ENCODE measurements at regions not wholly inside any gene's neighbourhood (a gene's known extent, or its start where the extent isn't known, plus 50 kb on each side); places are given as distances from the start of the nearest gene placed in this dataset.
"Not testable (repeated sequence)": the region's sequence is repeated elsewhere in the genome, so short reads cannot be mapped to it uniquely, and the experiment has no call there.

DNA sequence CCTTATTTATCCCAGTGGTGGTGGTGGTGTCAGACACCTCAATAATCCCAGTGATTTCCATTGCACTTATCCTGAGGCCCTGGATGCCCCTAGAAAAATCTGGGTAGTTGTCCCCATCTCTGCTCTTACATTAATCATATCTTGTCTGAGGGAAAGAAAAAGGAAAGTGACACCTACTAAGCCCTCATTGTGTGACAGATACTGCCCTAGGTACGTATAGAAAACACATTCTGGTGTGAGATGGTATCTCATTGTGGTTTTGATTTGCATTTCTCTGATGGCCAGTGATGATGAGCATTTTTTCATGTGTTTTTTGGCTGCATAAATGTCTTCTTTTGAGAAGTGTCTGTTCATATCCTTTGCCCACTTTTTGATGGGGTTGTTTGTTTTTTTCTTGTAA, 162.6 kb upstream of the JADE1 start:
- DNase-seq: not testable (repeated sequence)

DNA sequence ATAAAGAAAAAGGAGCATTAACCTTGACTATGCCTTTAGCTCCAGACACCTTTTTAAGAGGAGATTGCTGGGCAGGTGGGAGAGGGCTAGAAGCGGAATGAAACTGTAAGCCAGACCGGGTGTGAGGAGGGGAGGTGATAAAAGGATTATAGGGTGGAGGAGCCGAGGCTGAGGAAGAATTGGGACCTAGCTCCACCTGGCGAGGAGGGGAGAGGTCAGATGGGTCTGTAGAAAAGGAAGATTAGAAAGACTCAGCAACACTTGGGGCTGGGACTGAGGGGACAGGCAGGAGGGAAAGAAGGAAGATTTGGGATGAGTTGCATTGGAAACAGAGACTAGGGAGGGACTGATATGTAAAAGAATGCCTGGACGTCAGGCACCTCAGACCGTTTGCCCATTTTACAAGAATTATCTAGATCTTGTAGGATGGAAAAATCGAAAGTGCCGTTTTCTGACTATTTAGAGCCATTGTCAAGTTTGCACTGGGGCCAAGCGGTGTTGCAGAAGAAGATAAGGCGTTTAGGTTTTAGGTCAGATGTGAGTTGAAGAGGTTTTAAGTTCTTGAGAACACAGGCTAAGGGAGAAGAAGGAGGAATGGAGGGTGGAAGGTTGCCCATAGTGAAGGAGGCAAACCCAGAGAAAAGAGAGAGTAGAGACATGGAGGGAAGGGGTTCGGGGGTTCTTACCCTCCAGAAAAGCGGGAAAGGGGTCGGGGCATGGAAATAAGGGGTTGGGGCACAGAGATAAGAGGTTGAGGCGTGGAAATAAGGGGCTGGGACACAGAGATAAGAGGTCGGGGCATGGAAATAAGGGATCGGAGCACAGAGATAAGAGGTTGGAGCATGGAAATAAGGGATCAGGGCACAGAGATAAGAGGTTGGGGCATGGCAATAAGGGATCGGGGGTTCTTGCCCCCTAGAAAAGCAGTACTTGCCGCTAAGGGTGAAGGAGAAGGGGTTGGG, 164.5 kb upstream of the JADE1 start:
- not testable (repeated sequence) for DNase-seq

DNA sequence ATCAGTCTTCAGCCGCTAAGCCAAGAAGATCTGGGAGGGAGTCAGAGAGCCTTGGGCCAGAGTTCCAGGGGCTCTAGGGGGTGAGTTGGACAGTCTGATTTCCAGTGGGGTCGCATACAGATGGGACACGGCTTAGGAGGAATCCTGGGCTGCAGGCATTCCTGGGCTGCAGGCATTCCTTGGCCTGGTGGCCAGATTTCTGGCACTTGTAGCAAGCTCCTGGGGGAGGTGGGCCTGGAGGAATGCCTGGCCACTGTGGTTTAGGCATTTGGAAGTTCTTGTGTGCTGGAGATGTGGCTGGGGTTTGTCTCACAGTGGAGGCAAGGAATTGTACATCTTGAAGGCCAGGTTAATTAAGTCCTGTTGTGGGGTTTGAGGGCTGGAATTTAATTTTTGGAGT, 165.4 kb upstream of the JADE1 start:
- not testable (repeated sequence) for DNase-seq

- not testable (repeated sequence) for DNase-seq
Observed at GRCh38 chr4:128641566-128641965, 167.9 kb upstream of the JADE1 start.

GRCh38 chr4:128639541-128640270, 169.8 kb upstream of the JADE1 start:
- DNase-seq: no peak

DNA sequence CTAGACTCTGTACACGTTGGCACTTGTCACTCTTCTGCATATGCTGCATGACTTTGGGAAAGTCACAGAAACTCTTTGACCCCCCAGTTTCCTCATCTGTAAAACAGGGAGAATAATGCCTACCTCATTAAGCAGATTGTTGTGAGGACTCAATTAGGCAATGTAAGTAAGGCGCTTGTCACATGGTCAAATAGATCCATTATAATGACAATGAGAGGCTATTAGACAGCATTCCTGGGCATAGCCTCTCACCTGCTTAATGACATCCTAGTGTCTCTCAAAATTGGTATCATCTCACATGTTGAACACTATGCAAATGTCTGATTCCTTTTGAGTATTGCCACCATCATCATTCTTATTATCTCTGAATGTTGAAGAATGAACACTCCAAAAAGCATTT, 172.6 kb upstream of the JADE1 start:
- no peak for DNase-seq

GRCh38 chr4:128635955-128636560, 173.4 kb upstream of the JADE1 start:
- no peak for DNase-seq

- DNase-seq: no peak
Observed at GRCh38 chr4:128635141-128635954, 174.2 kb upstream of the JADE1 start.

DNA sequence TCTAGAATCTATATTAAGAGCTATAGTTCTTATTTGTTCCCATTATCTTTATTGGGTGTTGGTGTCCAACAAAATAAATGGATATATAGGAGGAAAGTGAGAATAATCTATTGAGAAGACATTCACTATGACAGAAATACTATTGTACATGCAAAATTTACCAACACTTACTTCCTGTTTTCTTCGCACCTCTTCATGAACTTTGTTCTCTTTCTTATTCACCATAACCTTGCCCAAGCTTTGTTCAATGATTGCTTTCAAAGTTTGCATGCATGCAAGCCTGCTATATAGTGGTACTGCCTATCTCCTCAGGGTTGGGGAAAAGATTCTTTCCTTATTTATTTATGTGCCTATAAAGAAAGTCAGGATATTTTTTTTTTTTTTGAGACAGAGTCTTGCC, 176.4 kb upstream of the JADE1 start:
- DNase-seq: no peak

DNA sequence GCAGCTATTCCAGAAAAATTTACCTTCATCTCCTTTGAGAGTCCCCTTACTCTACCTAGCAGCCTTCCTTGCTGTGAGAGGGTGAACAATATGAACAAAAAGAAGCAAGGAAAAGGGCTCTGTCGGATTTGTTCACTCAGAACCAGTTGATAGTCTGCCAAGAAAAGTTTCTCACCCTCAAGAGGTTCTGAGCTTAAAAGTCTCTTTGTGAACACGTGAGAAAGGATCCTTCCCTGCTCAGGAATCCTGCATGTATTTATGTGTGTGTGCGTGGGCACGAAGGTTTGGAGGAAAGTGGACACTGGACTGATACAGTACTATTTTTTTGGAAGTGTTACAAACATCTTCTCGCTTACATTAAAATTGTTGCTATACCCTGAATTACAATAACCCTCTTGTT, 178.6 kb upstream of the JADE1 start:
- DNase-seq: no peak

DNA sequence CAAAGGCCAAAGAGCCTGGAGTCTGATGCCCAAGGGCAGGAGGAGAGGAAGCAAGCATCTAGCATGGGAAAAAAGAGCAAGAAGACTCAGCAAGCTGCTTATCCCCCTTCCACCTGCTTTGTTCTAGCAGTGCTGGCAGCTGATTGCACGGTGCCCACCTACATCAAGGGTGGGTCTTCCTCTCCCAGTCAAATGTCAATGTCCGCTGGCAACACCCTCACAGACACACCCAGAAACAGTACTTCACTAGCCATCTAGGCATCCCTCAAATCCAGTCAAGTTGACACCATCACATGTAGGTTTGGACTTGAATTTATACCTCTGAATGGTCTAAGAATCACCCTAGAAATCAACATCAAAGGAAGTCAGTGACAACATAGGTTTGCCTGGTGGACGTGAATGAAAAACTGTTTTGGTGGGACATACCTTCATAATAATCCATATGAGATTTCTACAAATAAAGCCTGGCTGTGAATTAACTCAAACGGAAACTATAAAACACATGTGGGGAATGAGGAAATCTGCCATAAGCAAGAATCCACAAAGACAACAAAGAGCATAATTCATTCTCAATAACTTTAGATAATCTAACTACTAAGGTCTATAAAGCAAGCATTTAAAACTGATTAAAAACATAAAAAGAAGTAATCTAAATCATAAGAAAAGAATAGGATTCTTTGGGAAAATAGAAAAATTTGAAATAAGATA, 185.8 kb upstream of the JADE1 start:
- DNase-seq: no peak

GRCh38 chr4:128620279-128620965, 189.1 kb upstream of the JADE1 start:
- DNase-seq: not testable (repeated sequence)

DNA sequence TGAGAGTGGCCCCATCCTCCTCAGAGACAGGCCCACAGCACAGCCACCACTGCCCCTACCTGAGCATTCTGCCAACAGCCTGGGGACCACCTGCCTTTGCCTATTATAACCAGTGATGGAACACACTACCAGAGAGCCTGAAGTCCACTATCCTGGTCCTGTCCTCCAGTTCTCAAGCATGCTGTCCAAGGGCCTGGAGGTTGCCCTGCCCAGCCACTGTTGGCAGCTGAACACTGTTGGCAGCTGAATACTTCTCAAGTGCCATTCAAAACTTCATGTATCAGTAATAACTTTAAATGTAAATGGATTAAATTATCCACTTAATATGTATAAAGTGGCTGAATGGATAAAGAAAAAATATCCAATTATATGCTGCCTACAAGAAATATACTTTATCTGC, 194.3 kb upstream of the JADE1 start:
- no peak for DNase-seq

DNA sequence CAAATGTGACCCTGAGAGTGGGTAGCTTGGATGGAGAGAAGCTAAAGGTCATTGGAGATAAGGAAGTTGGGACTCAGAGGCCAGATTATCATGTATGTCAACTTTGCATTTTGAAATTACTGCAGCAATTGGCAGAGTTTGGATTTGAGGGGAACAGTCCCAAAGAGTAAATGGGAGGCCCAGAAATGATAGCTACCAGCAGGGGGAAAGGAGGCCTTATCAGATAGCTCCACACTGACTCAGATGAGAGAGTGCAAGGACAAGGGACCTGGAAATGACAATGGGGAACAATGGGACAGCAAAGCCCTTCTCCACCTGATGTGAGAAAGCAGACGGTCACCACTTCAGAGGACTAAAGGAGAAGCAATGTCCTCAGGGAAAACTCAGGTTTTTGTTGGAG, 201.5 kb upstream of the JADE1 start:
- DNase-seq: no peak

GRCh38 chr4:128606173-128606572, 203.3 kb upstream of the JADE1 start:
- no peak for DNase-seq

DNA sequence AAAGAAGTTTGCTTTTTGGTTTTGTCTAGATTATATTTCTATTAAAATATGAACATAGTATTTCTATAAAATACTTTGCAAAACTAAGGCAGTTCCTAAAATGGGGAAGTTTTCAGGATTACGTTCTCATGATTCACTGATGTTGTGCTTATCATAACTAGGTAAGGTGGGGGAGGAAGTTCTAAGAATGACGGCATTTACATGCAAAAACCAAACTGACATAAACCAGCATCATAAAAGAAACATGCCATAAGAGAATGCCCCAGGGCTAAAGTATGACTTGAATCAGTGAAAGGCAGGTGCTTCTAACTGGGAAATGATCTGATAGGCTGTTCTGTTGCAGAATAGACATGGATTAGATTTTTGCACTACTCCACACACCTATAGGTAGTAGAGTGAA, 204.7 kb upstream of the JADE1 start:
- DNase-seq: no peak

GRCh38 chr4:128604204-128604603, 205.3 kb upstream of the JADE1 start:
- DNase-seq: no peak

DNA sequence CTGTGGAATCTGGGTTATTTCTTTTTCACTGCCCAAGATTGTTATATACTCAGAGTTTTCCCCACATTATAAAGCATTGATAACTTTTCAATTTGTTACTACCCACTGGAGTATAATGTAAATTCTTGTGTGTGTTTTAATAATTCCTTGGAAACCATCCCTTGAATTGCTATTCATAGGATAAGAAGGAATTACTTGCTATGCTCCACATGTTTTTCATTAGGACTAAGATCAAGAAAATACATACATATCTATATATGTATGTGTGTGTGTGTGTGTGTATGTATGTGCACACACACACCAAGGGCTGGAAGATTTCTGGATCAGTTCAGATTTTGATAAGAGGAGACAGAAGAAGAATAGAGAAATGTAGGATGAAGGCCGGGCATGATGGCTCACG, 206.4 kb upstream of the JADE1 start:
- no peak for DNase-seq

DNA sequence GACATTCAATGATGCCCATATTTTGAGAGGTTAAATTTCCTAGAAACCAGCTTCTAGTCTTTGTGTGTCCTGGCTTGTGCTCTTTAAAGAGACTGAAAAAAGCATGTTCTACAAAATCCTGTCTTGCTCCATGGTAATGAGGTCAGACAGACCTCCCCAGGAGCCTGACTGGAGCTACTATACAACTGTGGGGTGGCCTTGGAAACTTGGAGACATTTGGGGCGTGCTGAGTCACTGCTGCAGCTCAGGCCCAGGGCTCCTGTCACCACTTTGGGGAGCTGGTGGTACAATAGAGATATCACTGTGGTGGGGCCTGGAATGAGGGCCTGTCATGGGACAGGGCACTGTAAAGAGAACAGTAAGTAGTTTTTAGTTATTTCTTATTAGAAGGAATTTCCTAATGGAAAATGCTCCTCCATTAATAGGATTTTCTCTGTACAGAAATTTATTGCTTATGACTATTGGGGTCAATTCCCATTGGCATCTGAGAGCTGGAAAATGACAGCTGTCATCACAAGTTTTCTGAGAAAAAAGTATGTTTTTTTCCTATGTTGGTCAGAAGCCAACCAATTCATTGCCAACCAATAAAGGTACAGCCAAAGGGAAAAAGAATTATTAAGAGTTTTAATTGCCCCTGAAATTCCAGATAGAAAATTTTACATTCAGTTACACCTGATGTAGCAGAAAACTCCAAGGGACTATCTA, 207.4 kb upstream of the JADE1 start:
- no peak for DNase-seq

DNA sequence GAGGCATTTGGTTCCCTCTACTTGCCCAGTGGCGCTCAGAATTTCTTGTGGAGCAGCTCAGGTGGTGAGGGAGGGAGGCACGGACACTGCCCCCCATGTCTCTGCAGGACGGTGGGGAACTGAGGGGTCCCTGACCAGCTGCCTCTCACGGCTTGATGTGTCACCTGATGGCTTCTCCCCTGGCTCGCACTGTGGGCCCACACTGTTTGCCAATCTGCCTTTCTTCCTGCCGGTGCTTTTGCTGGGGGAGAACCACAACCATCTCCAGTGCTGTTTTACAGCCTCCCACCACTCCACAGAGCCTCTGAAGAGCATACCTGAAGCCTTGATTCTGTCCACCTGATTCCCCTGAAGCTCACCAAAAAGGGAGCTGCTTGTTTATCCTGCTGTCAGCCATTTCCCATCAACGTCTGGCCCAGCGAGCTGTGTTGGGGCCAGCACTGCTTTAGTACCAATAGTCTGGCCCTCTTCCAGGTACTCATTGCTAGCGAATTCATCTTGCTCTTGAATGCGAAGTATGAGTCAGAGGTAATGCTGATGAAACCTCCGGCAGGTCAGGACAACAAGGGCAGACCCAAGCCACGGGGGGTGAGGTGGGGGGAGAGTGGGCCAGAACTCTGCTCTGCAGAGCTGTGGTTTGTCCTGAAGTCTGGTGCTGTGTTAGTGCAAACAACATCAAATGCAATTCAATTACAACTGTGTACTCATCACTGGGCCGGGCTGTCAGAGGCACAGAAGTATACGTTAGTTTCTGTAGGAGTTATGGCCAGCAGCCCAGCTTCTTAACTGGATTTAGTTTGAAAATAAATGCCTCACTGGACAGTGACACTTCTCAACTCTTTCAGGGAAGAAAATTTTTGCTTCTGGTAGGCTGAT, 208.3 kb upstream of the JADE1 start:
- DNase-seq: no peak

Data from stimulated activated CD4-positive, alpha-beta T cell treated with anti-CD3 and anti-CD28 coated beads, Interleukin-1b, Interleukin-23, amount 100 ng/mL, for 48 hours (primary cell).